Lower lobe of right lung (tissue), 2 donors: ENCODE measurements at regions not wholly inside any gene's neighbourhood (a gene's known extent, or its start where the extent isn't known, plus 50 kb on each side); places are given as distances from the start of the nearest gene placed in this dataset.

Experiments
- ATAC-seq, 2 donors: fragments of 200-7000 bp; cut with Tn5 transposase; one replicate each; pipeline ENCODE4 v1.9.1; 2020 to 2022; ENCODE audit warnings: mild to moderate bottlenecking in 2 of 2, moderate library complexity in 2 of 2
- DNase-seq: peaks from one replicate; pipeline ENCODE4 v3.0.0-alpha.2; 2020
- H3K27ac ChIP-seq: fragments of 200-600 bp; one replicate; pipeline ENCODE4 v1.8.0; 2022
- H3K27me3 ChIP-seq: fragments of 200-600 bp; one replicate; pipeline ENCODE4 v1.8.0; 2022; ENCODE audit warnings: low read depth
- H3K36me3 ChIP-seq: fragments of 200-600 bp; one replicate; pipeline ENCODE4 v1.8.0; 2022; ENCODE audit warnings: mild to moderate bottlenecking
- H3K4me1 ChIP-seq: fragments of 200-600 bp; one replicate; pipeline ENCODE4 v1.8.0; 2022
- H3K4me3 ChIP-seq: fragments of 200-600 bp; one replicate; pipeline ENCODE4 v1.8.0; 2022; ENCODE audit warnings: mild to moderate bottlenecking
- H3K9me3 ChIP-seq: fragments of 200-600 bp; one replicate; pipeline ENCODE4 v1.8.0; 2022
- intact Hi-C: fragments of 100-400 bp; cut with DNase I; formaldehyde crosslinking; loops from one replicate; pipeline ENCODE4 v1.11.0; 2022
- TF ChIP-seq, protein P1 (sequence below): fragments of 200-600 bp; IDR thresholded peaks from one replicate; pipeline ENCODE4 v1.8.0; 2022; ENCODE audit warnings: antibody characterized with exemption, mild to moderate bottlenecking
- donor health status: DM: no; HTN: yes; CAD: no; lungs with severe emphysema.

DNA sequence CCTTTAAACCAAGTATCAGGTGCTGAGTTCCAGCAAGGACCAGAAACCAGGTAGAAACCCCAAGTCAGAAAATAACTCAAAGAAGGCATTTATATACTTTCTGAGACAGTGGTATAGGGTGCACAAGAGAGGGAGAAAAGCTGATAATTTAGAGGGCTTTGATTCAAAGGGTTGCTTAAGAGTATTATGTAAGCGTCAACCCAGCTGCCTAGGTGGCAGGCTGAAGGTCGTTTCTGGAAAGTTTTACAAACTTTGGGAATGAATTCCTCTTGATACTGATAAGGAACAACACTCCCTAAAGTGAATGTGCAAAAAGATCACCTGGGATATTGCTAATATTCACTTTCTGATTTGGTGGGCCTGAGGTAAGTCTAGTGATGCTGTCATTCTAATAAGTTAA is 800.7 kb downstream of the MAFB start:
- Histone ChIP-seq H3K9me3 (no peaks in the 10 kb centered on the region), H3K4me3 (no peak overlapping the region), H3K36me3 (no peaks in the 10 kb centered on the region), H3K27me3 (no peaks in the 10 kb centered on the region), H3K27ac (no peak overlapping the region), H3K4me1 (peaks cover 9% of the 10 kb centered on the region)
- DNase-seq, result no peak
- intact Hi-C loops, result no loop called here
- TF ChIP-seq, protein P1, sequence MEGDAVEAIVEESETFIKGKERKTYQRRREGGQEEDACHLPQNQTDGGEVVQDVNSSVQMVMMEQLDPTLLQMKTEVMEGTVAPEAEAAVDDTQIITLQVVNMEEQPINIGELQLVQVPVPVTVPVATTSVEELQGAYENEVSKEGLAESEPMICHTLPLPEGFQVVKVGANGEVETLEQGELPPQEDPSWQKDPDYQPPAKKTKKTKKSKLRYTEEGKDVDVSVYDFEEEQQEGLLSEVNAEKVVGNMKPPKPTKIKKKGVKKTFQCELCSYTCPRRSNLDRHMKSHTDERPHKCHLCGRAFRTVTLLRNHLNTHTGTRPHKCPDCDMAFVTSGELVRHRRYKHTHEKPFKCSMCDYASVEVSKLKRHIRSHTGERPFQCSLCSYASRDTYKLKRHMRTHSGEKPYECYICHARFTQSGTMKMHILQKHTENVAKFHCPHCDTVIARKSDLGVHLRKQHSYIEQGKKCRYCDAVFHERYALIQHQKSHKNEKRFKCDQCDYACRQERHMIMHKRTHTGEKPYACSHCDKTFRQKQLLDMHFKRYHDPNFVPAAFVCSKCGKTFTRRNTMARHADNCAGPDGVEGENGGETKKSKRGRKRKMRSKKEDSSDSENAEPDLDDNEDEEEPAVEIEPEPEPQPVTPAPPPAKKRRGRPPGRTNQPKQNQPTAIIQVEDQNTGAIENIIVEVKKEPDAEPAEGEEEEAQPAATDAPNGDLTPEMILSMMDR, result no peak
- ATAC-seq, result no peak

DNA sequence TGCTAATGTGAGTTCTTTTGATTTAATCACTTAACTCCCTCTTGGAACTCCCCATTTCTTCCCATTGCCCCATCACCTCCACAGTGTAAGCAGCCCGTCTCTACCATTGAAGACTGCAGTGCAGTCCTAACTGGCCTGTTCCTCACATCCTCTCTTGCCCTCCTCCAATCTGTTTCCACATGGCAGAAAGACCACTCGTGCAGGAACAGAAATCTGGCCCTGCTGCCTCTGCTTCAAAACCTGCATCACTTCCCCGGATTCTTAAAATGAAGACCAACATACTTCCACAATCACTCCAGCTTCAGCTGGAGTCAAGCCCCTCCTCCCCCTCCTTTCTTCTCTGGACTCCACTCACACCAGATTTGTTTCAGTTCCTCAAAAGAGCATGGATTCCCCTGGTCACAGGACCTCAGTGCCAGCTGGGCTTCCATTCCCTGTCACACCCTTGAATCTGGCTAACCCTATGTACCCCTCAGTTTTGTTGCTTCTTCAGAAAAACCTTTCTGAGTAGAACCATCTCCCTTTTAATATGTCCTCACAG is 802.3 kb downstream of the MAFB start:
- no peak overlapping the region for H3K4me3 ChIP-seq
- peaks cover 9% of the 10 kb centered on the region for H3K4me1 ChIP-seq
- H3K27me3 ChIP-seq, result no peaks in the 10 kb centered on the region
- no peak for DNase-seq
- no peaks in the 10 kb centered on the region for H3K9me3 ChIP-seq
- H3K36me3 ChIP-seq, result no peaks in the 10 kb centered on the region
- ATAC-seq, result peak; percentile 67 to 74
- TF ChIP-seq, protein P1, result no peak
- peak overlapping the region; percentile 42 for H3K27ac ChIP-seq
- intact Hi-C loops, result no loop called here

DNA sequence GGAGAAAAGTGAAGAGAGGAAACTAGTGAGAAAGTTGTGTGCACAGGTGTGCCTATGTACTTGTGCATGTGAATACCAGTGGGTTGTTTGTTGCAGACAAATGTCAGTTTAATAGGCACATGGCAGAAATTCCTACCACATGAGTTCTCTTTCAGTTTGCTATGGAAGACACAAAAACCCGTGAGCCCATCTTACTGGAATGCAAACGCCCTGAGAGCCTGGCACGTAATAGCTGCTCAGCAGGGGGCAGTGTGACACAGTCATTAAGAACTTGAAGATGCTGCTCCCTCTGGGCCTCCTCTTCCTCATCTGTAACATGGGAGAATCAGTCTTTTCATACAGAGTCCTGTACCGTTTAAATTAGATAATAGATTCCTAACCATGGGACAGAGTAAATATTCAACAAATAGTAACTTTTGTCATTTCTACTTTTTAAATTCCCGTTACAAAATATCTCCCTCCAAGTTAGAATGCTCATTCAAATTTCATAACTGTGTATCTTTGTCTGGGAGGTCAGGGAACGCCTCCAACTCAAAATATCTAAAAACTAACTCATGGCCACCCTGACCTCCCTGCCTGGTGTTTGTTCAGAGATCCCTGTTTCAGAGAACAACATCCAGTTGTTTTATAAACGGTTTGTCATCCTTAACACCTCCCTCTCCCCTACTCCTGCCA is 802.9 kb downstream of the MAFB start:
- no peaks in the 10 kb centered on the region for H3K36me3 ChIP-seq
- peak; percentile 55 for DNase-seq
- no peaks in the 10 kb centered on the region for H3K27me3 ChIP-seq
- no peaks in the 10 kb centered on the region for H3K9me3 ChIP-seq
- H3K27ac ChIP-seq, result peak overlapping the region; percentile 42
- H3K4me1 ChIP-seq, result peaks cover 9% of the 10 kb centered on the region
- peak; percentile 69 to 84 for ATAC-seq
- TF ChIP-seq, protein P1, result peak; percentile 61
- intact Hi-C loops, result no loop called here
- H3K4me3 ChIP-seq, result no peak overlapping the region

DNA sequence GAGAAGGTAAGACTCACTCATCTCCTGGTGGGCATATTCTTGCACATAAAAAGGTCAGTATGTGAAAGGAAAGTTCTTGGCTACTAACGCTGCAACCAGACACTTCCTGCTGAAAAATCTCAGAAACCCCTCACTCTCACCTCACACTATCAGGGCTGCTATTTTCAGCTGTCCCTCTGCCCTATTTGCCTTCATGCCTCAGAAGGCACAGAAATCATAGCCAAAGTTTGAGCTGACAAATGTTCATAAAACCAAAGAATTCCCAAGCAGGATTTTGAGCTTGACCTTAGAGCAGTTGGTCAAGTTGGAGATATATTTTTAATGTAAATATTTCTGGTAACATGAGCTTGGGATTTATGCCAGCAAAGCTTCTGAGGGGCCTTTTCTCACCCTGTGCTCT is 806.2 kb downstream of the MAFB start:
- DNase-seq (no peak), ATAC-seq (no peak)
- Histone ChIP-seq H3K9me3 (no peaks in the 10 kb centered on the region), H3K4me1 (peaks cover 9% of the 10 kb centered on the region), H3K27ac (no peak overlapping the region), H3K4me3 (no peak overlapping the region), H3K36me3 (no peaks in the 10 kb centered on the region), H3K27me3 (no peaks in the 10 kb centered on the region)
- TF ChIP-seq, protein P1, result no peak
- intact Hi-C loops, result no loop called here

DNA sequence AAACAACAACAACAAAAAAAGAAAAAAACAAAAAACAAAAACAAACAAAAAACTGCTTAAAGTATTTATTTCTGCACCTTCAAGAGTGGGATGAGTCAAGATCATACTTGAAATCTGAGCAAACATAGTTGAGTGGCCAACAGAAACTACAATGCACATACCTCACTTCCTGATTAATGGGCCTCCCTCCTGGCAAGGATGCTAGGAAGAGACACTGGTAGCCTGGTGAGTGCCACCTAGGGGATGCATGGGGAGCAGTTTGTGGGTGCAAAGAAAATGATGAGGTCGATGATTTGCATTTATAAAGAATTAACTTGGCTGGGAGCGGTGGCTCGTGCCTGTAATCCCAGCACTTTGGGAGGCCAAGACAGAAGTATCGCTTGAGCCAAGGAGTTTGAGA is 808.1 kb downstream of the MAFB start:
- intact Hi-C loops, result no loop called here

More for the DNA sequence above, 808.1 kb downstream of the MAFB start:
- Histone ChIP-seq H3K36me3 (no peaks in the 10 kb centered on the region), H3K4me1 (peaks cover under 1% of the 10 kb centered on the region), H3K9me3 (no peaks in the 10 kb centered on the region), H3K4me3 (no peak overlapping the region), H3K27me3 (no peaks in the 10 kb centered on the region), H3K27ac (no peak overlapping the region)
- DNase-seq (no peak), ATAC-seq (no peak)
- TF ChIP-seq, protein P1, result no peak
